ENCODE measurements at regions not wholly inside any gene's neighbourhood (a gene's known extent, or its start where the extent isn't known, plus 50 kb on each side); places are given as distances from the start of the nearest gene placed in this dataset.

- DNase-seq, result no peak
- H3K9ac ChIP-seq (ENCODE audit: low read depth in 2 of 2, low read length in 2 of 2), result no peak overlapping the region
- intact Hi-C loops (cut with DNase I), result no loop called here
- H3K27me3 ChIP-seq, result no peaks in the 10 kb centered on the region
- TF ChIP-seq, protein P1, sequence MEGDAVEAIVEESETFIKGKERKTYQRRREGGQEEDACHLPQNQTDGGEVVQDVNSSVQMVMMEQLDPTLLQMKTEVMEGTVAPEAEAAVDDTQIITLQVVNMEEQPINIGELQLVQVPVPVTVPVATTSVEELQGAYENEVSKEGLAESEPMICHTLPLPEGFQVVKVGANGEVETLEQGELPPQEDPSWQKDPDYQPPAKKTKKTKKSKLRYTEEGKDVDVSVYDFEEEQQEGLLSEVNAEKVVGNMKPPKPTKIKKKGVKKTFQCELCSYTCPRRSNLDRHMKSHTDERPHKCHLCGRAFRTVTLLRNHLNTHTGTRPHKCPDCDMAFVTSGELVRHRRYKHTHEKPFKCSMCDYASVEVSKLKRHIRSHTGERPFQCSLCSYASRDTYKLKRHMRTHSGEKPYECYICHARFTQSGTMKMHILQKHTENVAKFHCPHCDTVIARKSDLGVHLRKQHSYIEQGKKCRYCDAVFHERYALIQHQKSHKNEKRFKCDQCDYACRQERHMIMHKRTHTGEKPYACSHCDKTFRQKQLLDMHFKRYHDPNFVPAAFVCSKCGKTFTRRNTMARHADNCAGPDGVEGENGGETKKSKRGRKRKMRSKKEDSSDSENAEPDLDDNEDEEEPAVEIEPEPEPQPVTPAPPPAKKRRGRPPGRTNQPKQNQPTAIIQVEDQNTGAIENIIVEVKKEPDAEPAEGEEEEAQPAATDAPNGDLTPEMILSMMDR (IDR thresholded peaks at IDR 0.05), result no peak
- no peaks in the 10 kb centered on the region for H3K9me3 ChIP-seq
- H3K36me3 ChIP-seq, result no peaks in the 10 kb centered on the region
- H3K27ac ChIP-seq, result no peak overlapping the region
- H3K4me3 ChIP-seq, result no peak overlapping the region
- H3K4me1 ChIP-seq, result no peaks in the 10 kb centered on the region
Measured at GRCh38 chr10:43901302-43901701, 252.6 kb upstream of the ZNF32 start.

- no peak for DNase-seq
- Histone ChIP-seq H3K36me3 (no peaks in the 10 kb centered on the region), H3K9ac (ENCODE audit: low read depth in 2 of 2, low read length in 2 of 2) (no peak overlapping the region), H3K4me1 (no peaks in the 10 kb centered on the region), H3K27ac (no peak overlapping the region), H3K4me3 (no peak overlapping the region), H3K27me3 (no peaks in the 10 kb centered on the region), H3K9me3 (no peaks in the 10 kb centered on the region)
- TF ChIP-seq, protein P1 (IDR thresholded peaks at IDR 0.05), result no peak
- intact Hi-C loops (cut with DNase I), result no loop called here
Measured at GRCh38 chr10:43900571-43900970, 251.9 kb upstream of the ZNF32 start.

DNA sequence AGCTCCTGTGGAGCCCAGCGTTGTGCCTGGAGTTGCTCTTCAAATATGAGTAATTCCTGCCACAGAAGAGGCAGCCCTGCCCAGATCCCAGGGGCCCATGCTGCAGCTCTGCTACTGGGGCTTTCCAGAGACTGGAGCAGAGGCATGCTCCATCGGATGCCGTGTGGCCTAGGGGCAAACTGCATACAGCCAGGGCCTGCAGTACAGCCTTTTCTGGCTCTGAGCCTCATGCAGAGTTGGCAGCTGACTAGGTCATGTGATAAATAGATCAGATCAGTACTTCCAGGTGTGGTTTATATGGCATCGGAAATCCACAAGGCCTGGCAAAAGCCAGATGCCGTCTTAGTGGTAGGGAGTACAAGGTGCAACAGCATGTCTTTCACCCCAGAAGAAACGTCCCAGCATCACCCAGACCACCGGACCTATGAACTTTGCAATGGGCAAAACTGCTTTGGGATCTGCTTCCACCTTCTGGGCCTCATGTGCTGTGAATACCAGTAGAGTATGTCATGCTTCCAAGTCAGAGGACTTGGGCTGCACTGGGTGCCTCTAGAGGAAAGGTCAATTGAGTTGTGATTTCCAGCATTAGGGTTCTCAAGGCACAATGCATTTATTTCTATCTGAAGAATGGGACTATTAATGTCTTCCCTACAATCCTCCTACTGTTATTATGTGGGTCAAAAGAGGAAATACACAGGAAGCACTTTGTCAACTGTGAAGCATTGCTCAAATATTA is 250.7 kb upstream of the ZNF32 start:
- H3K27ac ChIP-seq, result no peak overlapping the region
- H3K36me3 ChIP-seq, result no peaks in the 10 kb centered on the region
- no peak for DNase-seq
- TF ChIP-seq, protein P1 (IDR thresholded peaks at IDR 0.05), result no peak
- no peaks in the 10 kb centered on the region for H3K9me3 ChIP-seq
- no peak overlapping the region for H3K4me3 ChIP-seq
- no peaks in the 10 kb centered on the region for H3K27me3 ChIP-seq
- intact Hi-C loops (cut with DNase I), result no loop called here
- H3K9ac ChIP-seq (ENCODE audit: low read depth in 2 of 2, low read length in 2 of 2), result no peak overlapping the region
- H3K4me1 ChIP-seq, result no peaks in the 10 kb centered on the region

GRCh38 chr10:43898592-43898991 is 249.9 kb upstream of the ZNF32 start:
- TF ChIP-seq, protein P1 (IDR thresholded peaks at IDR 0.05), result no peak
- Histone ChIP-seq H3K36me3 (no peaks in the 10 kb centered on the region), H3K4me3 (no peak overlapping the region), H3K9ac (ENCODE audit: low read depth in 2 of 2, low read length in 2 of 2) (no peak overlapping the region), H3K9me3 (no peaks in the 10 kb centered on the region), H3K27ac (no peak overlapping the region), H3K4me1 (no peaks in the 10 kb centered on the region), H3K27me3 (no peaks in the 10 kb centered on the region)
- no peak for DNase-seq
- intact Hi-C loops (cut with DNase I), result no loop called here

- TF ChIP-seq, protein P1 (IDR thresholded peaks at IDR 0.05), result no peak
- intact Hi-C loops (cut with DNase I), result no loop called here
- no peak overlapping the region for H3K4me3 ChIP-seq
- H3K4me1 ChIP-seq, result no peaks in the 10 kb centered on the region
- no peak overlapping the region for H3K9ac ChIP-seq (ENCODE audit: low read depth in 2 of 2, low read length in 2 of 2)
- no peaks in the 10 kb centered on the region for H3K9me3 ChIP-seq
- H3K27me3 ChIP-seq, result no peaks in the 10 kb centered on the region
- no peak overlapping the region for H3K27ac ChIP-seq
- DNase-seq, result no peak
- no peaks in the 10 kb centered on the region for H3K36me3 ChIP-seq
Measured at GRCh38 chr10:43897765-43898419, 249.2 kb upstream of the ZNF32 start.
